GM18498 (cell line): ENCODE measurements at regions not wholly inside any gene's neighbourhood (a gene's known extent, or its start where the extent isn't known, plus 50 kb on each side); places are given as distances from the start of the nearest gene placed in this dataset.

ENCODE experiments used
- ATAC-seq: cut with Tn5 transposase; IDR thresholded peaks from one replicate; pipeline ENCODE4 v1.9.1; 2021; ENCODE audit warnings: mild to moderate bottlenecking, moderate library complexity; ENCODE audit not compliant: unreplicated experiment

DNA sequence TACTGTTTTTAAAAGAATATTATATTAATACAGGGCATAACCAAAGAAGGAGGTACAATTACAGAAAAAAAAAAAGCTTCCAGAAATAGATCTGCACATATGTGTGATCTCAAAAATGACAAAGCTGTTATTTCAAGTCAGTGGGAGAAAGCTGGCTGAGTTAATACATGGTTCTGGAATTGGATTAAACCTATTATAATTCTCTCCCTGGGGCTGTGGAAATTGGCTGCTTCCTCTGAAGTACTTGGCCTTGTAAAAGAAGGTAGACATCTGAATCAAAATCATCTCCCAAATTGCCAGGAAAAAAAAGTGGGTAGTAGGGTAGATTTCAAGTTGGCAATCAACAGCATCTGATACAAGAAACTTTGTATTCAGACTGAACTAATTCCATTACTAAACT, 723.9 kb upstream of the ALCAM start:
- ATAC-seq: no peak

DNA sequence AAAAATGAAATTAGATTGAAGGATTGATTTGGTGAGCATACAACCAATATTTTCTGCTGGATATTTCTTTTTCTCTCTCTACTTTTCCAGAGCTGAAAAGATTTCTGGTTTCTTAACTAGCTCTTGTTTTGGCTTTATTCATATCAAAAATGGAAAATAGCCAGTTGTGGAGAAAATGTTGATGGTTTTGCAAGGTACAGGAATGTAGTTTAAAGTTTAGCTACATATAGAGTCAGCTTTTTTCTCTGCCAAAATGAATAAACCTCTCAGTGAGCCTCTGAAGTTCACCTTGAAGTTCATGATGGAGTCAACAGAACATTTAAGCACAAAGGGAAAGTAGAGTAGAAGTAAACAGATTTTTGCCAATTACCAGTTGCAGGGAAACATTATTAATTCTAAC, 720.5 kb upstream of the ALCAM start:
- ATAC-seq: no peak

DNA sequence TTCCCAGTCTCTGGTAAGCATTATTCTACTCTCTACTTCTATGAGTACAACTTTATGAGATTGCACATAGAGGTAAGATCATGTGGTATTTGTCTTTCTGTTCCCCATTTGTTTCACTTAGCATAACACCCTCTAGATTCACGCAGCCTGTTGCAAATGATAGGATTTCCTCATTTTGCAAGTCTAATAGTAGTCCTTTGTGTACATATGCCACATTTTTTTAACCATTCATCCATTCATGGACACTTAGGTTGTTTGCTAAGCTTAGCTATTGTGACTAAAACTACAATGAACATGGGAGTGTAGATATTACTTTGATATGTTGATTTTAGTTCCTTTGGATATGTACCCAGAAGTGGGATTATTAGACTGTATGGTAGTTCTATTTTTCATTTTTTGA, 717.9 kb upstream of the ALCAM start:
- no peak for ATAC-seq

DNA sequence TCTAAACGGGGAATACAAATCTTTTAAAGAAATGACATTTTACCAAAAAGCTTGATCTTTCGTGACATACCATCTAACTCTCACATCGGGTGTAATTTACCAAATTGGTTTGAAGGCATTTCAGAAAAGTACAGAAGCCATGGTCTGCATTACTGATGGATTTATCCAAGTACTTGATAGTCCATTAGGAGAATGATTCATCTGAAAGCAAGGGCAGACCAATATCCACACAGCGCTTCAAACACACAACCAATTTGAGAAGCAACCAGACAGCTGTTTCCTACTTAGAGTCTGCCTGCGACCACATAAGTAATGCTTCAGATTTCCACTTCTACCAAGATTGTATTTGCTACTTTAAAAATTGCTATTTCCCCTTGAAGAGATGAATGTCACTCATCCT, 697.6 kb upstream of the ALCAM start:
- no peak for ATAC-seq

DNA sequence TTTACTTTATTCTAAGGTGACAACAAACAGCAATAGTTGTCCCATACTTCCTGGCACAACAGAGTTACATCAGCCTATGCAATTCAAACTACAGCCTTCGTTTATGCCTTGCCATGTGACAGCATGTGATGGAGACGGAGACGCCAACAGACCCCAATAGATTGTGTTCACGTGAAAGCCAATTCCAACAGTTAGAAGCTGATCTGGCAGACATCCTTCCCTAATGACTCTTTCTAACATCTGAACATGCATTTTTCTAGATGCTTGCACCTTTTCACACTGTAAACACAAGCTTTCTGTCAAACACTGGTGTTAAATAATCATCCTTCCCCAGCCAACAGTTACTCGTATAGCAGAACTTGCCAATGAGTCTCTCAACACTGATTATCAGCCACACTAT, 694.4 kb upstream of the ALCAM start:
- no peak for ATAC-seq

DNA sequence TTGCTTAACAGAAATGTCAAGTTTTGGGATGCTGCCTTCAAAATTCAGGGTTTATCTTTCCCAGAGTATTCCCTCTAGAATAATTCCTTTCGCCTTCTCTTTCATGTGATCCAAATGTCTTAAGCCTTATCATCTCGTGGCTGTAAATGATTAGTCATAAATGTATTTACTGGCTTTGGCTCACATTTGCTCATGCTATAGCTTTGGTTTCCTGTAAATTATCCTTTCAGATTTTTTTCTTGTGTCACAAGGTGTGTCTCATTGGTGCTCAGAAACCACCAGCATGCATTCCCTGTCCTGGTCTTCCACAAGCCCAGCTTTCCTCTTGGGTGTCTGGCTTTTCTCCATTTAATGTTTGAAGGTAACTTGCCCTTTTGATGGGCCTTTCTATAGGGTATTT, 692.7 kb upstream of the ALCAM start:
- ATAC-seq: no peak

DNA sequence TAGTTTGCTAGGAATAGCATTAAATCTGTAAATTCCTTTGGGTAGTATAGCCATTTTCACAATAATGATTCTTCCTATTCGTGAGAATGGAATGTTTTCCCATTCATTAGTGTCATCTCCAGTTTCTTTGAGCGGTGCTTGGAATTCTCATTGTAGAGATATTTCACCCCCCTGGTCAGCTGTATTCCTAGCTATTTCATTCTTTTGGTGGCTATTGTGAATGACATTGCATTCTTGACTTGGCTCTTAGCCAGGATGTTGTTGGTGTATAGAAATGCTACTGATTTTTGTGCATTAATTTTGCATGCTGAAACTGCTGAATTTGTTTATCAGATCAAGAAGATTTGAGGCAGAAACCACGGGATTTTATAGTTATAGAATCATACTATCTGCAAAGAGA, 690.5 kb upstream of the ALCAM start:
- no peak for ATAC-seq

DNA sequence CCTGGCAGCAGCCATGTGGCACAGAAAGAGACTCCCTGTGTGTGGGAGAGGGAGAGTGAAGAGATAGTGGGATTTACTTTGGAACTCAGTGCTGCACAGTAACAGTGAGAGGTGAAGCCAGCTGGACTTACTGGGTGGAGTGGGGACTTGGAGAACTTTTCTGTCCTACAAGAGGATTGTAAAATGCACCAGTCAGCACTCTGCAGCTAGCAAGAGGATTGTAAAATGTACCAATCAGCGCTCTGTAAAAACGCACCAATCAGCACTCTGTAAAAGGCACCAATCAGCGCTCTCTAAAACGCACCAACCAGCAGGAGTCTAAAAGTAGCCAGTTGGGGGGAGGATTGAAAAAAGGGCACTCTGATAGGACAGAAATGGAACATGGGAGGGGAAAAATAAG, 688.8 kb upstream of the ALCAM start:
- ATAC-seq: no peak

DNA sequence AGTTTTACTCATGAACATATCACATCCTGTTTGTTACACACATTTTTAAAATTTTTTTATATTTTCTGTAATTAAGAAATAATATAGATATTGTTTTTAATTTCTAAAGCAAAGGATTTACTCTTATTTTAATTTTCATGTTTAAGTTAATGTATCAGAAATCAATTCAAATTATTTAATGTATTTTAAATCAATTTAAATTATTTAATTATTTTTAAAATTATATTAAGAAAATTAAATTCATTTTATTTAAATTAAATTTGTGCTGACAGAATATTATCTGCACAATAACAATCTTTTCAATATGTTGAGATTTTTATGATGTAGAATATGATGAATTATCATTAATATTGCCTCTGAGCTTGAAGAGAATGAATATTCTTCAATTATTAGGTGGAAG, 681.2 kb upstream of the ALCAM start:
- ATAC-seq: no peak

DNA sequence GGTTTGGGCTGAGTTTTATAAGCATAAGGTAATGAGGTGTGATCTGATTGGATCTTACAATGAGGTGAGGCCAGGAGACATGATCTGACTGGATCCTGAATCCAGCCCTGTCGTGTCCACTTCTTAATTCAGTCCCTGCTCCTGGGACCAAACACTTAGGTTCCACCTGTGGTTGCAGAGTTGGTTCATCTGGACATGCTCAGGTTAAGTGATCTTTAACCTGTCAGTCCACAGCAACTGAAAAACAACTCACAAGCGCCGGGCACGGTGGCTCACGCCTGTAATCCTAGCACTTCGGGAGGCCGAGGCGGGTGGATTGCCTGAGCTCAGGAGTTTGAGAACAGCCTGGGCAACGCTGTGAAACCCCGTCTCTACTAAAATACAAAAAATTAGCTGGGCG, 679.3 kb upstream of the ALCAM start:
- no peak for ATAC-seq

DNA sequence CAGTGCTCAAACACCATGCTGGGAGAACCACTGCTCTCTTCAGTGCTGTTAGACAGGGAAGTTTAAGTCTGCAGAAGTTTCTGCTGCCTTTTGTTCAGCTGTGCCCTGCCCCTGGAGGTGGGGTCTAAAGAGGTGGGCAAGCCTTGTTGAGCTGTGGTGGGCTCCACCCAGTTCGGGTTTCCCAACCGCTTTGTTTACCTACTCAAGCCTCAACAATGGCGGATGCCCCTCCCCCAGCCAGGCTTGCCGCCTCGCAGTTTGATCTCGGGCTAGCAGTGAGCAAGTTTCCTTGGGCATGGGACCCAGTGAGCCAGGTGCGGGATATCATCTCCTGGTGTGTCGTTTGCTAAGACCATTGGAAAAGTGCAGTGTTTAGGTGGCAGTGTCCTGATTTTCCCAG, 670.2 kb upstream of the ALCAM start:
- no peak for ATAC-seq

DNA sequence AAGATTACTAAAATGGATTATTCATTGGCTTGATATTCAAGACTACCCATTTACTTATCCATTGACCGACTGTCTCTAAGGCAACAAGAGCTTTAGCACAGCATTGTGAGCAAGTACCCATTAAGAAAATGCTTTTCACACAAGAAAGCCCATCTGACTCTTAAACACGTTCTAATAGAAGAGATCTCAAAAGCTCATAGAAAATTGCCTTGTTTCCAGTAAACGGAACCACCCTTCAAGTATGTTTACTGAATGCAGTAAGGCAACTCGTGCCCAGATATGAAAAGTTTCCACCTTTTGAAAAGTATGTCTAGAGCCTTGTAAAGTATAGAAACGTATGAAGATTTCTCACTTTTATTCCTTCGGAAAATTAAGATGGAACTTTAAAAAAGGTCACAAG, 655.3 kb upstream of the ALCAM start:
- no peak for ATAC-seq

DNA sequence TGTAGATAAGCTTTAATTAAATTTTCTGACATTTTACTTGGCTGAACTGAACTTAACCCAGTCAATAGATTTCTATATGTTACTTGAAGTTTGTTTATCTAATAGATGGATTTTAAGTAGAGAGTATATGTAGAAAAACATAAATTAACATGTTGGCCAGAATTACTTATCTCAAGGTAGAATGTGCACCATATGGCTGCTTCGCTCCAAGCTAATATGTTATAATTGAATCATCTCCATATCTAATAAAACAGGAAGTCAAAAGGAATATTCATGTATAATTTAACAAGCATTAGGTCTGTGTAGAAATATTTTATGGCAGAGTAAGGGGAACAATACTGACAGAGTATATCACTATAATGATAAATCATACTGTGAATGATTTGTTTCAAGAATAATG, 650.7 kb upstream of the ALCAM start:
- no peak for ATAC-seq

DNA sequence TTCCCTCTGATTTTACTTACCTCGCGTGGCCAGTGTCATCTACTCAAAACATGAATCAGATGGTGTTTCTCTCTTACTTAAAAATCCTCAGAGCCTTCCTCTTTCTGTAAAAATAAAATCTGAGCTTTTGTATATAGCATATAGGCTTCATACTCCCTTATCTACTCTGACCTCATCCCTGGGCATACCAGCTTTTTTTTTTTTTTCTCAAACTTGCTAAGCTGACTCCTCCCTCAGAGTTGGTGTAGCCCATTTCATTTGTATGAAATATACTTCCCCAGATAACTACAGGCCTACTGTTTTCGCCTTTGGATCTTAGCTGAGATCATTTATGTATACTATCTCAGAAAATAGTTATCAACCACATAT, 648.9 kb upstream of the ALCAM start:
- peak; percentile 35 for ATAC-seq

DNA sequence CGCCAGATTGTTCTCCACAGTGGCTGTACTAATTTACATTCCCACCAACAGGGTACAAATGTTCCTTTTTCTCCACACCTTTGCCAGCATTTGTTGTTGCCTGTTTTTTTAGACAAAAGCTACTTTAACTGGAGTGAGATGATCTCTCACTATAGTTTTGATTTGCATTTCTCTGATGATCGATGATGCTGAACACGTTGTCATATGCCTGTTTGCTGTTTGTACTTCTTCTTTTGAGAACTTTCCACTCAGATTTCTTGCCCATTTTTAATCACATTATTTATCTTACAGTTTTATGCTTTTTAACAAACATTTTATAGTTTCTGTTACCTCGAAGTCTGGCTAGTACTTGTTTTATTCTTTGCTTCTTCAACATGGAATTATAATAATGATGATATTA, 643.7 kb upstream of the ALCAM start:
- no peak for ATAC-seq

DNA sequence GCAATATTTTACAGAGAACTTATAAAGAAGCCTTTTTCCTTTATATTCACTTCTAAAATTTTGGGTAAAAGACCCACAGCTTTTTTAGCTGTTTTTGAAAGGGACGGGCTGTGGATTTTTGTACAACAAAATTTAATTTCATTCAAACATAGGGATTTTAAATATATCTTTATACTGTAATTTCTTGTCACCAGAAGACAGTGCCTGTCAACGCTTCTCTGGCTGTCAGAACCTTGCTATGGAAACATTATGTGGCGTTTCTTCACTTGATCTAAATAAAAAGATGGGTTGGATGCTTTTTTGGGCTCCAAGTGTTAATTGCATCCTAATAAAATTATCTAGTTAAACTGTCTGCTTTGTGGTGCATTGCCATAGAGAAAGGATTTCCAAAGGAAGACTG, 635.6 kb upstream of the ALCAM start:
- ATAC-seq: no peak

DNA sequence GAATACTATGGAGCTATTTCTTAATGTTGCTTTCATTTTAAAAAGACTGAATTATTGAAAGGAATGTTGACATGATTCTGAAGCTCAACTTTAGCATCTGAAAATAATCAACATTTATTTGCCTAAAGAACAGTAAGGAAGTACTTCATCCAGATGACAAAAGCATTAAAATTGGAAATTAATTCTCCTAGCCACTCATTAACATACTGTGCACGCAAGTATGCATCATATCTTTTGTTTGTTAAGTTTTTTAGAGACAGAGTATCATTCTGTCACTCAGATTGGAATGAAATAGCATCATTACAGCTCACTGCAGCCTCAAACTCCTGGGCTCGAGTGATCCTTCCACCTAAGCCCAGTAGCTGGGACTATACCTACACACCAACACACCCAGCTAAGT, 632.1 kb upstream of the ALCAM start:
- no peak for ATAC-seq

DNA sequence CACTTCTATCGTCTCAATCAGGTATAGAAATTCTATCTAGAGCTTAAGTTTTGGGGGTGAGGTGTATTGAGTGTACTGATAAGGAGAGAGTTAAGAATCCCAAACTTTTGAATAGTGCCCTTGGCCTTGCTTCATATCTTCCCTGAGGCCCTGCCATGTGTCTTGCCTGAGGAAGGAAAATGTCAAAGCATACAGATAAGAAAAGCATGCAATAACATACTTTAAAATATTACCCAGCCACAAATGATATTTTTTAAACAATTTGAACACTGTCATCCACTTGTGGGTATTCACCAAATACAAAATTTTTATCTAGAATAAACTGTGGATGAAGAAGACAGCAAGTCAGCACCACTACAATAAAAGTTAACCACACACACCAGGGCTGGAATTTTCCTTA, 631.0 kb upstream of the ALCAM start:
- no peak for ATAC-seq

DNA sequence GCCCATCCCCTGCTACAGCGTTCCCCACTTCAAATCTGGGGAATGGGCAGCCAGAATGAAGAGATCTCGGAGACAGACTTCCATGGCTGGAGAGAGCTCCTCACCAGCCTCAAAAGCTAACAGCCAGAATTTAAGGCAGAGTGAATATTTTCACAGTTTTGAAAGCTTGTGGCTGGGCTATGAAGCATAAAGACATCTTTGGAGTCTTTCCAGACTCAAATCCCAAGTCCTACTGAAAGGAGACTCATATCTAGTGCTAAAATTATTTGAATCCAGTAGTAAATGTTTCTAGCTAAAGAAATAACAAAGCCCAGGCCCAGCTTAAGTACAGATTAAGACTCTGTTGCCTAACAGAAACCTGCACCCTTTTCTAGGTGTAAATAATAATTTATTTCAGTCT, 628.4 kb upstream of the ALCAM start:
- no peak for ATAC-seq

DNA sequence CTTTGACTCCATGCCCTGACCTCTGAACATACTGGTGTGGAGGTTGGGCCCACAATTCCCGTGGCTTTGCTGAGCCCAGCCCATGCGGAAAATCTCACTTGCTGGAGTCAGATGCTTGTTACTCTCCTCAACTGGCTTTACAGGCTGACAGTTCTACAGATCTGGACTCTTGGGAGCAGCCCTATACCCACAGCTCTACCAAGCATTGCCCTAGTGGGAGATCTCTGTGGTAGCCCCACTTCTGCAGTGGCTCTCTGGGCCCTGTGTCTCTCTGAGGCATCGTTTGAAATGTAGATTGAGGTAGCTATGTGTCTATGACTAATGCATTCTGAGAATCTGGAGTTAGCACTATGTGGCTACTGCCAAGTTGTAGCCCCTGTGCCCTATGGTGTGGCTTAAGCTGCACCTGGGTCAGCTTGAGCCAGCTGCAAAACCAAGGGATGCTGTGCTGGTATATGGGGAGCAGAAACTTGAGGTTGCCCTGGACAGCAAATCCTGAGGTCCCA, 625.8 kb upstream of the ALCAM start:
- no peak for ATAC-seq

DNA sequence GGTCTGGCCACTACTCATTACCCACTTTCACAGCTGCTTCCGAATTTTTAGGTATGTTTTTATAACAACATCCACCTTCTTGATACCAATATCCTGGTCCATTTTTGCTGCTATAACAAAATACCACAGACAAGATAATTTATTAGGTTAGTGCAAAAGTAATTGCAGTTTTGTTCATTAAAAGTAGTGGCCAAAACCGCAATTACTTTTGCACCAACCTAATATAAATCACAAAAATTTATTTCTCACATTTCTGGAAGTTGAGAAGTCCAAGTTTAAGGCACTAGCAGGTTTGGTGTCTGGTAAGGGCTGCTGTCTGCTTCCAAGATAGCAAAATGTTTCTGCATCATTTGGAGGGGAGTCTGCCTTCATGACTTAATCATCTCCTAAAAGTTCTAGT, 624.7 kb upstream of the ALCAM start:
- ATAC-seq: no peak

DNA sequence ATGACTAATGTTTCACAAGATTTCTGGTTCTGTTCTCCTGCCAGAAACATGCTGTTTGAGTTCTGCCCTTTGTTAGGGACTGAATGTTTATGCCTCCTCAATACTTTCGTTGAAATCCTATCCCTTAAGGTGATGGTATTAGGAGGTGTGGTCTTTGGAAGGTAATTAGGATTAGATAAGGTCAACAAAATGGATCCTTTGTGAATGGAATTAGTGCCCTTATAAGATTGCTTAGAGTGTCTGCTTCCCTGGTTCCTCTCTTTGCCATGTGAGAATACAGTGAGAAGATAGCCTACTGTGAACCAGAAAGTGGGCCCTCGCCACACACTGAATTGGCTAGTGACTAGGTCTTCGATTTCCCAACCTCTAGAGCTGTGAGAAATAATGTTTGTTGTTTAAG, 621.4 kb upstream of the ALCAM start:
- ATAC-seq: no peak

DNA sequence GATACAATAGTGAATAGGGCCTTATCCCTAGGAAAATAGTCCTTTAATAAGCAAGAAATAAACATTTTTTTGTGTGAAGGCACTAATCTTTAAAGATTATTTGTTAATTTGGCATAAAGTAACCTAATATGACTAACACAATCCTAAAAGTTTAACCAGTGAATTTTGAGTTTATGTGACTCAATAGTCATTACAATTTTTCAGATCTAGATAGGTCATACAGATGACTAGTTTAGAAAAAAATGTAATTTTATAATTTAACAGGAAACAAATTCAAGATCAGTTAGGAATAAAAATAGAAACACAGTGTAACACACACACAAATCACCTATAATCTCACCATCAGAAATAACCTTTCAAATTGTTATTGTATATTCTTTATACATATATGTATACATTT, 620.7 kb upstream of the ALCAM start:
- no peak for ATAC-seq

DNA sequence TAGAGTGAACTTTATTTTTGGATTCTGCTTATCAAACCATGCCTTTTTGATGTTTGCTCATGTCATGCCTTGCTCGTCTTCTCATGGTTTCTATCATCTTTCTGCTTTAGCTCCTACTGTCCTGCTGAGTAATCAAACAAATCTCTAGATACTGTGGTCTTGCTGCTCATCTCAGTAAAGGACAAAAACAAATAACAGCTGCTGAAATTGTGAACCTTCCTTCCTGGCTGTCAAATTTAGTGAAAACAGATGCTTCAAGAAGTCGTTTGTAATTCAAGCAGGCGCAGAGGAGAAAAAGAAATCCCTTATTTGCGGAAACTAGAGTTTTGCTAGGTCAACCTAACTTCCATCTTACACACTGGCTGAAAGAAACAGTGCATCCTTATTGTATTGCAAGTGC, 616.1 kb upstream of the ALCAM start:
- no peak for ATAC-seq
